Activated CD4-positive, alpha-beta T cell treated with anti-CD3 and anti-CD28 coated beads for 36 hours (primary cell): ENCODE measurements at regions not wholly inside any gene's neighbourhood (a gene's known extent, or its start where the extent isn't known, plus 50 kb on each side); places are given as distances from the start of the nearest gene placed in this dataset.

Experiments used
- ATAC-seq: fragments of 200-7000 bp; cut with Tn5 transposase; one replicate; pipeline ENCODE4 v1.10.0; 2021; ENCODE audit warnings: mild to moderate bottlenecking, moderate library complexity
- CTCF ChIA-PET: fragments of 350-600 bp; sonication (Branson Sonifier 250); formaldehyde crosslinking; loops from one replicate; lab custom pipeline; 2021; ENCODE audit warnings: antibody characterized with exemption; lab: Charles Lee
- POLR2A ChIA-PET: fragments of 350-600 bp; sonication (Branson Sonifier 250); formaldehyde crosslinking; loops from one replicate; lab custom pipeline; 2021; ENCODE audit warnings: antibody characterized with exemption, inconsistent platforms; lab: Charles Lee
- DNase-seq: peaks from one replicate; pipeline ENCODE4 v3.0.0-alpha.2; 2020
- H3K27ac Mint-ChIP-seq: one replicate; pipeline ENCODE4 v1.8.0; 2021; ENCODE audit warnings: mixed read lengths
- H3K27me3 Mint-ChIP-seq: one replicate; pipeline ENCODE4 v1.8.0; 2021; ENCODE audit warnings: mixed read lengths
- H3K36me3 Mint-ChIP-seq: one replicate; pipeline ENCODE4 v1.8.0; 2021; ENCODE audit warnings: low read depth, mixed read lengths
- H3K4me1 Mint-ChIP-seq: one replicate; pipeline ENCODE4 v1.8.0; 2021; ENCODE audit warnings: mixed read lengths
- H3K4me3 Mint-ChIP-seq: one replicate; pipeline ENCODE4 v1.8.0; 2021; ENCODE audit warnings: mild to moderate bottlenecking, moderate library complexity, mixed read lengths
- H3K9me3 Mint-ChIP-seq: one replicate; pipeline ENCODE4 v1.8.0; 2021; ENCODE audit warnings: low read depth, mixed read lengths
- intact Hi-C, 2 experiments: fragments of 100-400 bp; cut with DNase I in 1 of 2; cut with micrococcal nuclease in 1 of 2; formaldehyde crosslinking; loops; one replicate each; pipeline versions ENCODE4 v1.14.2 to v1.15.1; 2022 to 2024; cut with DNase I, micrococcal nuclease

DNA sequence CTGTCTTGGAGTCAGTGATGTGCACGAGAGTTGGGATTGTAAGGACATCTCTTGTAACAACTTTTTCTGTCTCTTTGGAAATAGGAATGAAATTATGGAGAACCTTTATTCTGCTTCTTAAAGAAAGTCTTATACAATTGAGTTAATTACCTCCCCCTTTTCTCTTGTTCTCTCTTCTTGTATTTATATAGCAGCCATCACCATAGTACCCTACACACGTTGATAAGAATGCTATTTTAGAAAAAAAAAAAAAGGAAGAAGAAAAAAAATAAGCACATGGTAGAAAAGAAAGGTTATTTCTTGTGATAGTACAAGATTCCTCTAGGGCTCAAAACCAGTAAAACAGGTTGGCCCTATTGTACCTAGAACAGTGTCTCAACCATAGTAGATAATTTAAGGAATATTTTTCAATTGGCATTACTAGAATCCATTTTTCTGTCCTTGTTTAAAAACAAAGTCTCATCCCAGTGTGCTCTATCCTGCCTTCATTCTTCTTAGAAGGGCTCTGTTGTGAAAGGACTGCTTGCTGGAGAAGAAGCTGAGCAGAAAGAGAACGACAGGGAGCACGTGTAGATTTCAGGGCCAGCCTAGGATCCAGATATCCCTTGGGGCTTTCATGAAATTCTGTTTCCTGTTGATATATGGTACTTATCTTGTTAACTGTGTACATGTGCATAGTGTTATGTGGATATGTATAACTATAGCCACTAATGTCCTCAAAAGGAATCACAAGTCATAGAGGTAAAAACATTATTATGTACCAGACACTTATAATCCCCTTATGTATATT is 392.3 kb upstream of the MEF2C start:
- Mint-ChIP-seq H3K36me3 (no peaks in the 10 kb centered on the region), H3K9me3 (peaks cover 3% of the 10 kb centered on the region), H3K27me3 (peaks cover 6% of the 10 kb centered on the region), H3K27ac (no peak overlapping the region), H3K4me1 (no peaks in the 10 kb centered on the region), H3K4me3 (no peak overlapping the region)
- ChIA-PET POLR2A (no interaction called here), CTCF (no interaction called here)
- no peak for DNase-seq
- ATAC-seq: no peak
- intact Hi-C loops: no loop called here

DNA sequence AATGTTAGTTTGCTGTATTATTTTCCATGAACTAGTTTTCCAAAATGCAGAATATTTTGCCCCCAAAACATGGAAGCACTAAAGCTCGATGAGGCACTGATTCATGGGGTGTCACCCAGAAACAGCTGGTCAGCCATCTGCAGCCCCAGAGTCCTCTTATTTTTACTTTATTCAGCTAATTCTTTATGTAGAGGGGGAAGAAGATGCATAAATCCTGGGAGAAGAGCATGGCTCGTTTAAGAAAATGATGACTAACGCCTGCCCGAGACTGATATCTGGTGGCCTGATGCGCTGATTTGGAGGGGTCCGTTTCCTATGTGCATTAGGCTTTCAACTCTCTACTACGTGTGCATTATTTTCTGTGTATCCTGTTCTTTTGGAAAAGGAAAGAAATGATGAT is 390.3 kb upstream of the MEF2C start:
- ATAC-seq: no peak
- Mint-ChIP-seq H3K27me3 (peaks cover 3% of the 10 kb centered on the region), H3K27ac (no peak overlapping the region), H3K36me3 (no peaks in the 10 kb centered on the region), H3K4me3 (no peak overlapping the region), H3K4me1 (no peaks in the 10 kb centered on the region), H3K9me3 (peaks cover 3% of the 10 kb centered on the region)
- DNase-seq: no peak
- POLR2A ChIA-PET: no interaction called here
- CTCF ChIA-PET: no interaction called here
- intact Hi-C loops: no loop called here

DNA sequence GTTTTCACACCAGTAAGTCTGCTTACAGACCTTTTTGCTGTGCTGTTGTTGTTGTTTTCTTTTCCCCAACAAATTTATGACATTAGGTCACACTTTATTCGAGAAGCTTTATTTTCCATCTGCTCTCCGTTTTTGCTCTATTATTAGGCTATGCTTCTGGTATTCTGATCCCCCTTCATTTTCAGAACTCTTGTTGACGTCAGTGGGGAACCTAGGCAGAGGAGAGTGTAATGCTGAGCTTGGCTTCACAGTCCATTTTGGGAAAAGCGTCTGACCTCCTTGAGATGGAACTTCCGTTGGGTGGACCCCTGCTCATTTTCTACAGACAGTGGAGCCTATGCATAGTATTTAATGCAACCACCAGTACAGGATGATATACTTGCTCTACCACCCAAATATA is 387.9 kb upstream of the MEF2C start:
- intact Hi-C loops: no loop called here
- DNase-seq: no peak
- ATAC-seq: no peak
- H3K9me3 Mint-ChIP-seq: no peaks in the 10 kb centered on the region
- H3K27me3 Mint-ChIP-seq: peaks cover 2% of the 10 kb centered on the region
- no peaks in the 10 kb centered on the region for H3K36me3 Mint-ChIP-seq
- no peak overlapping the region for H3K27ac Mint-ChIP-seq
- POLR2A ChIA-PET: no interaction called here
- no peak overlapping the region for H3K4me3 Mint-ChIP-seq
- CTCF ChIA-PET: no interaction called here
- no peaks in the 10 kb centered on the region for H3K4me1 Mint-ChIP-seq

DNA sequence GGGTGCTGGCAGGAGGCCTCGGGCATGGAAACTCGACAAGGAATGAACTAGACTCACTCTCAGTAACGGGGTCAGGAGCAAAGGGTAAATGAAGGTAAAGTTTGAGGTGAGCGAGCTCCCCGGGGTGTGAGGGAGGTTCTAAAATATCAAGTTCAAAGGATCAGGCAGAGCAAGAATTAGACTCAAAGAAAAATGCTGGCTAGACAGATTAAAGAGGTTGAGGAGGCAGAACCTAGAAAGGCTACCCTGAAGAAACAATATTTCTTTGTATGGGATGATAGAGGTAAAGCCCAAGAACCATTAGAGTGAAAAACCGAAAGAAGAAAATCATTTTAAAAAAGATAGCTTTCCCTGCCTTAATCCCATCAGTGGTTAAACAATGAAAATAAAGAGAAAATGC is 386.7 kb upstream of the MEF2C start:
- H3K27me3 Mint-ChIP-seq: peaks cover 2% of the 10 kb centered on the region
- CTCF ChIA-PET: no interaction called here
- H3K36me3 Mint-ChIP-seq: no peaks in the 10 kb centered on the region
- POLR2A ChIA-PET: no interaction called here
- no peak for ATAC-seq
- no peak overlapping the region for H3K27ac Mint-ChIP-seq
- H3K4me3 Mint-ChIP-seq: no peak overlapping the region
- H3K4me1 Mint-ChIP-seq: no peaks in the 10 kb centered on the region
- no peaks in the 10 kb centered on the region for H3K9me3 Mint-ChIP-seq
- intact Hi-C loops: no loop called here
- no peak for DNase-seq

DNA sequence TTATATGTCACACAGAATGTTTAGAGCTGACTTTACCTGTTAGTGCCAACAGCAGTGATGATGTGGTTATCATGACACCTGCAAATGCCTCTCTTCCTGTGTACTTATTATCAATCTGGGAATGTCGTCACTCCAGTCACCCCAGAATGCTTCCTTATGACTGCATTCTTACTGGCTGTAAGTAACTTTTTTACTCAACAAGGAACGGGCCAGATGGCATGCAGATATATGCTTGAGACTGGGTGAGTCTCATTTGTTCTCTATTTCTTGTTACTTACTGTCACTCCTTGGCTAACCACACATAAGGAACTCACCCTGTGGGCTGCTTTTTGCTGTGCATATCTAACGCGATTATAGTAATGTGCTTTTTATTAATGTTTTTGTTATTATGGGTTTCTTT is 385.5 kb upstream of the MEF2C start:
- H3K4me3 Mint-ChIP-seq: no peak overlapping the region
- DNase-seq (no peak), ATAC-seq (no peak)
- no peaks in the 10 kb centered on the region for H3K9me3 Mint-ChIP-seq
- H3K27me3 Mint-ChIP-seq: peaks cover 2% of the 10 kb centered on the region
- H3K36me3 Mint-ChIP-seq: no peaks in the 10 kb centered on the region
- H3K27ac Mint-ChIP-seq: no peak overlapping the region
- no peaks in the 10 kb centered on the region for H3K4me1 Mint-ChIP-seq
- ChIA-PET POLR2A (no interaction called here), CTCF (no interaction called here)
- intact Hi-C loops: no loop called here

DNA sequence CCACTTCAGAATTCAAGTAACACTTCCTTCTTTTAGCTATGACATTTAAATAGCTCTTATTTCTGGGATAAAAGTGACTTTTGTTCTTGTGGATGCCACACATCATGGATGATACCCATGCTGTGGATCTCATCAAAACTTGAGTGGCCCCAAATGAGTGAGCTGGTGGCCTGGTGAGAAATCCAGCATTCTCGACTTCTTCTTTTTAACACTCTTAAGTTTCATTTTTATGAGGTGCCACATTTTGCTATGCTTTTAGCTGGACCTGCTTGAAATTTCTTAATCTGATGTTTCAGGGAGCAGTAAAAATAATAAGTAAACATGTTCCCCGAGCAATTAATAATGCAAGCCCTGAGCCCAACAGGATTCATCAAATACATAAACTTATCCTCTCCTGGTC is 384.8 kb upstream of the MEF2C start:
- Mint-ChIP-seq H3K4me1 (no peaks in the 10 kb centered on the region), H3K36me3 (no peaks in the 10 kb centered on the region), H3K27ac (no peak overlapping the region), H3K4me3 (no peak overlapping the region), H3K27me3 (peaks cover 2% of the 10 kb centered on the region), H3K9me3 (no peaks in the 10 kb centered on the region)
- CTCF ChIA-PET: no interaction called here
- POLR2A ChIA-PET: no interaction called here
- DNase-seq: no peak
- ATAC-seq: no peak
- intact Hi-C loops: no loop called here

DNA sequence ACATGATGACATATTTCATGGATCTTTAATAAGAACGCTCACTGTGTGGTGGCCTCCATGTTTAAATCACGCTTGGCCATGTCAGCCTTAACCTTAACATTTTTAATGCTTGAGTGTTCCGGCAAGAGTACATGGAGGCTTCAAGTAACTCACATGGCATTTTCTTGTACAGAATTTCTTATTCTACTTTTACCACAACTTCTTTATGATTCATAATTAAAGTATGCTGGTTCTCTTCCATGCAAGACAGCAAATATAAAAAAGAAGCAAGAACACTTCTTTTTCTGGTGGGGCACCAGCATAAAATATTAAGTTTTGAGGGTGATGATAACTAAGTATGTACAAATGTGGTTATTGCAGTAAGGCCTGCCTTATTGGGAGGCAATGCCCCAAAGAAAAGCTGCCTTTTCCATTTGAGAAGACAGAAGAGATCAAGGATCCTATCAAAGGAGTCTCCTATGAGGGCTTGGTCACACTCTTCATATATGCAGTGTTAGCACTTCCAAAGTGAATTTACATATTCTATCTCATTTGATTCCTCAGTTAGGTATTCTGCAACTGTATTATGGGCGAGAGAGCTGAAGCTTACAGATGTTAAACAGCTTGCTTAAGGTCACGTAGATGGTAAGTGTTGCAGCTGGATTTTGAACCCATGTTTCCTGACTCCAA is 382.7 kb upstream of the MEF2C start:
- ChIA-PET POLR2A (no interaction called here), CTCF (no interaction called here)
- Mint-ChIP-seq H3K27ac (no peak overlapping the region), H3K9me3 (no peaks in the 10 kb centered on the region), H3K36me3 (no peaks in the 10 kb centered on the region), H3K4me1 (no peaks in the 10 kb centered on the region), H3K4me3 (no peak overlapping the region), H3K27me3 (peaks cover 6% of the 10 kb centered on the region)
- ATAC-seq: no peak
- intact Hi-C loops: no loop called here
- DNase-seq: no peak

DNA sequence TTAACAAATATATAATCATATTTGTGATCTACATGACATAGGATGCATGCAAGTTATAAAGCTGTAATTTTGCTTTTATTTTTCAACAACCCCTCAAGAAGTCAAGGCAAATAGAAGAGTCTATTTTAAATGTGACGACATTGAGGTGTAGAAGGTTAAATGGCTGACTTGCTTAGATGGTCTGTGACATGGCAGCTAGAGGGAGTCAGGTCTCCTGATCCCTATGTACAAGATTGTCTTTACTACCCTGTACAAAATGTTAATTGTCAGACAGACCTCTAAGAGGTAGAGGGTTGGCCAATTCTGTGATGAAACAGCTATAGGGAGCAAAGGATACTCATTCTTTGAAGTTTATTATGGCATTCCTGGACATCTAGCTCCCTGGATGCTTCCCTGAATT is 380.9 kb upstream of the MEF2C start:
- ChIA-PET POLR2A (no interaction called here), CTCF (no interaction called here)
- Mint-ChIP-seq H3K4me3 (no peak overlapping the region), H3K9me3 (no peaks in the 10 kb centered on the region), H3K27ac (no peak overlapping the region), H3K36me3 (no peaks in the 10 kb centered on the region), H3K27me3 (peaks cover 6% of the 10 kb centered on the region), H3K4me1 (no peaks in the 10 kb centered on the region)
- intact Hi-C loops: no loop called here
- DNase-seq (no peak), ATAC-seq (no peak)

DNA sequence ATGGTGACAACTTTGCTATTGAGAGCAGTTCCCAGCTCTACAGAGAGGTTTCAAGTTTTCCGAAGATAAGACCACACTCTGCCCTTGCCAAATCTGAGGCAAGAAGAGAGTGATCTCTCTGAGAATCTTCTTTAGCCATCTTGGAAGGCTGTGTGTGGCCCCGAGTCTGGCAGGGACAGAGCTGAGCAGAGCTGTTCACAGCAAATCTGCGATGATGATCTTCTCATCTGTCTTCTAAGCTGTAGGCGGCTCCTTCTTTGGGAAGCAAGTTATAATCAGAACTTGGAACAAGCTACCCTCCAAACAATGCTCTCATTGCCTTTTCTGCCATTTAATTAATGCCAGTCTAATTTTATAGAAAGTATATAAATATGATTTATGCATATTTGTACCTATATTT is 379.0 kb upstream of the MEF2C start:
- Mint-ChIP-seq H3K27ac (no peak overlapping the region), H3K36me3 (no peaks in the 10 kb centered on the region), H3K27me3 (peaks cover 5% of the 10 kb centered on the region), H3K4me1 (no peaks in the 10 kb centered on the region), H3K9me3 (no peaks in the 10 kb centered on the region), H3K4me3 (no peak overlapping the region)
- POLR2A ChIA-PET: no interaction called here
- no peak for ATAC-seq
- CTCF ChIA-PET: no interaction called here
- no peak for DNase-seq
- intact Hi-C loops: no loop called here

DNA sequence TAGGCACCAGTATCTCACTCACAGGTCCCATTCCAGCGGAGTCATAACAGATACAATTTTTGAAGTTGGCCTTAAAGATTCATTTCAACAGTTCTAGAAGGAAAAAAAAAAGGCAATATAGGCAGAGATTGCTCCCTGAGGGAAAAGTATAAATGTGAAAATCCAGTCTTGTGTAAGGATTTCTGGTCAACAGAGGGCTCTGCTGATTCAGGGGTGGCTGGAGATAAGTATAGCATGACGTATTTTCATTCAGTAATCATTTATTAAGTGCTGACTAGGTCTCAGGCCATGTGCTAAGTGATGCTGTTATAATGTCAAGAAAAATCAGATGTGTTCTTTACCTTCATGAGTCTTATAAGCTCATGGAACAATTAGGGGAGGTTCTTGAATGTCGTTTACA is 377.3 kb upstream of the MEF2C start:
- Mint-ChIP-seq H3K27me3 (peaks cover 4% of the 10 kb centered on the region), H3K4me3 (no peak overlapping the region), H3K27ac (no peak overlapping the region), H3K9me3 (peaks cover 3% of the 10 kb centered on the region), H3K36me3 (no peaks in the 10 kb centered on the region), H3K4me1 (no peaks in the 10 kb centered on the region)
- ATAC-seq (no peak), DNase-seq (no peak)
- CTCF ChIA-PET: no interaction called here
- POLR2A ChIA-PET: no interaction called here
- intact Hi-C loops: no loop called here

DNA sequence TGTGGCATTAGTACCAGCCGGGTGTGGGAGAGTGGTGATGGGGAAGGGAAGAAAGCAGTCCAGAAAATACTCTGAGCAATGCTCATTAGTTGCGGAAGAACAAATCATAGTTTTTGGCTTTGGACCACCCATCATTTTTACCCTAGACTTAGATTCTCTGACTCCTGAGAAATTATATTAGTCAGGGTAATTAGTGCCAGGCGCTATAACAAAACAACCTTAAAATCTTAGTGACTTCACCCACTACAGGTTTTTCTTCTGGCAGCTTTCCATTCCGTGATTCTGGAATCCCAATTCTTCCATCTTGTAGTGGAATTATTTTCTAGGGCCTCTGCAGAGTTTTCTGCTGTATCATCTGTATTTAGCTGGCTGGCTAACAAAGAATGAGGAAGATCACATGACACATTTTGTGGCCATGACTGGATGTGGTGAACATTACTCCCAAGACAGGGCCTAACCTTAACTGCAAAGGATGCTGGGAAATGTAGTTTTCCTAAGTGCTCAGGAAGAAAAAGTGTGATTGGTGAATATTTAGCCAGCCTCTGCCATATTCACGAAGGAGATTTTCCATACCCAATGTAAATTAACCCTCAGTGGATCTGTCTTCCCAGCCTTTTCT is 373.0 kb upstream of the MEF2C start:
- H3K4me3 Mint-ChIP-seq: no peak overlapping the region
- ChIA-PET CTCF (no interaction called here), POLR2A (no interaction called here)
- intact Hi-C loops: no loop called here
- peaks cover 2% of the 10 kb centered on the region for H3K27me3 Mint-ChIP-seq
- no peak overlapping the region for H3K27ac Mint-ChIP-seq
- H3K4me1 Mint-ChIP-seq: no peaks in the 10 kb centered on the region
- H3K9me3 Mint-ChIP-seq: peaks cover 4% of the 10 kb centered on the region
- H3K36me3 Mint-ChIP-seq: no peaks in the 10 kb centered on the region
- ATAC-seq (no peak), DNase-seq (no peak)

DNA sequence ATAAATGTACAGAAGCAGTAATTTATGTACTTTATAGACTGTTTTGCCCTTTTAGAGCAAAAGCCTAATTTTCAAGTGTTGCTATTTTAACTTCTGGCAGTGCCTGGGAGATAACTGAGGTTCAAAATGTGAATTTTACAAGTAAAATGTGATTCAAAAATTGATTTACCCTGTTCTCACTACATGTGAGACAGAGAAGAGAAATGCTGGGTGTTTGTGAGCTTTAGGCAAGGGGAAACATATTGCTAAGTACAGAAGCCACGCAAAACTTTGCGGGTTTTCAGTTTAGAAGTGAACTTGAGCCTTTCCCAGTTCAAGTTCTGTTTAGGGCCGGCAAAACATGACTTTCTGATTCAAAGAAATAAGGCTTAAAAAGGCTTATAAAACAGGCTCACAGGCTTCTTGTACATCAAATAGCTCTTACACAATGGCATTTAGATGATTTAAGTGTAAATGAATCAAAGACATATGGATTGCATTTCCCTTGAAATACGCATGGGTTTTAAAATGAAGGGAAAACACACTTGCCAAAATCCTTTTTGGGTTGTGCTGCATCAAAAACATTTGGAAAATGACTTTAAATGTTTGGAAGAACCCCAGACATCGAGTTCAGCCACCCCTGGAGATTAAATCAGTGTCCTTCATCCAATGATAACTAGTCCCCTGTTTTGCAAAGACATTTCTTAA is 370.8 kb upstream of the MEF2C start:
- no peak for DNase-seq
- intact Hi-C loops: no loop called here
- ChIA-PET CTCF (no interaction called here), POLR2A (no interaction called here)
- Mint-ChIP-seq H3K36me3 (no peaks in the 10 kb centered on the region), H3K27ac (no peak overlapping the region), H3K27me3 (peaks cover 2% of the 10 kb centered on the region), H3K4me1 (no peaks in the 10 kb centered on the region), H3K9me3 (peaks cover 4% of the 10 kb centered on the region), H3K4me3 (no peak overlapping the region)
- no peak for ATAC-seq
